ENCODE measurements at regions not wholly inside any gene's neighbourhood (a gene's known extent, or its start where the extent isn't known, plus 50 kb on each side); places are given as distances from the start of the nearest gene placed in this dataset.
"Not testable (repeated sequence)": the region's sequence is repeated elsewhere in the genome, so short reads cannot be mapped to it uniquely, and the experiment has no call there.

DNA sequence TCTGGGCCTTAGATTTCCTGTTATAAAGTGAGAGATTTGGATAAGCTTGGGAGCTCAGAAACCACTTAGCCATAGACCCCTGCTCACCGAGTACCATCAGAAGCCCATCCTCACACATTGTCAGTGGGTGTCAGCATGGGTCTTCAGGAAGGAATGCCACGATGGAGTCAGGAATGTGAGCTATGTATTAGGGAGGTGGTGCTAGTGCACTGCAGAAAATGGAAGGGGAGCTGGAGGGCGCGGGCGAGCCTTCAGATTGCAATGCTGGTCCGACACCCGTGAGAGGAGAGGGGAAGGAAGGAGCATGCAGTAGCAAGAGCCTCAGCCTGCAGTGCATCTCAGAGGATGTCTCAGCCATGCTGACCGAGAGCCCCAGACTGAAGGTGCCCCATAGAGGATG, 294.5 kb downstream of the FOXL1 start:
- DNase-seq, result no peak

DNA sequence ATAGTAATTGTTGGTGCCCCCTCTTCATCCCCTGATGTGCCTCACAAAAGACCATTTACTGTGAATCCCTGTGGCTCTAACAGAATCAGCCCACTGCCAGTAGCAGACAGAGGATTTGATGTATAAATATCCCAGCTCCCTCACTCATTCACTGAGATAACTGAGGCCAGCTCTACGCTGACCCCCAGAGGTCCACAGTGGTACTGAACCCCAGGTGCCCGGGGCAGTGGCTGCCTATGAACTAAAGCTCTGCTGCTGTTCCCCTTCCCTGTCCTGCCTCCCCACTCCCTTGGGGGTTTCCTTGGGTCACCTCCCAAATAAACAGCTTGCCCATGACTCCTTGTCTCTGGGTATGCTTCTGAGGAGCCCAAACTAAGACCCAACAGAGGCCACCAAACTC, 295.8 kb downstream of the FOXL1 start:
- peak in 1 of 5 donors; percentile 3 for DNase-seq

DNA sequence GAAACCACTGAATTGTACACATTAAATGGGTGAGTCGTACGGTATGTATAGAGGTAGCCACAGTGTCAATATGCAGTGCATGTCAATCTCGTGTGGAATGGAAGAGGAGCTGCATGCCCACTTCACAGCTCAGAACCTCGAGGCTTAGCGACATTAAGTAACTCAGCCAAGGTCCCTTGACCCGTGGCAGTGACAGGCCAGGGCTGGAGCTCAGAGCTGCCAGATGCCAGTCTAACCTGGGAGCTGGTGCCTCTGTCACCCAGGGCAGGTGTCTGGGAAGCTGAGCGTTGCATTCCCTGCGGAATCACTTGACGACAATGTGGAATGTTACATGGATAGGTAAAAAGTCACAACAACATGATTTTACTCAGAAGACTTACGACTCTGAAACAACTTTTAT, 298.1 kb downstream of the FOXL1 start:
- DNase-seq, result no peak

DNA sequence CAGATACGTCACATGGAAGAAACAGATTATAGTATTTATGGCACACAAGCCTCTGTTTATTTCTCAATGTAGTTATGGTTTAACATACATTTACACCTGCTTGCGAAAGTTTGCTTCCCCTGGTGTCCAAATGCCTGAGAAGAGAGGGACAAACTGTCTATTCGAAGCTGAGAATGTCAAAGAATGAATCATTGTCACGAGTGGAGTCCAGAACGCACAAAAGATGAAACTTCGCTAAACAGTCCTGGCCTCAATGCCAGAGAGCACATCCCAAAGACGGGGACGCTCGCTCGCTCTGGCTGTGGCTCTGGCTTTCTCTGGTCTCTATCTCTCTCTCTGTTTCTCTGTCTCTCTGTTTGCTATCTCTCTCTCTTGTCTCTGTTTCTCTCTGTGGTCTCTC, 298.8 kb downstream of the FOXL1 start:
- DNase-seq, result no peak

DNA sequence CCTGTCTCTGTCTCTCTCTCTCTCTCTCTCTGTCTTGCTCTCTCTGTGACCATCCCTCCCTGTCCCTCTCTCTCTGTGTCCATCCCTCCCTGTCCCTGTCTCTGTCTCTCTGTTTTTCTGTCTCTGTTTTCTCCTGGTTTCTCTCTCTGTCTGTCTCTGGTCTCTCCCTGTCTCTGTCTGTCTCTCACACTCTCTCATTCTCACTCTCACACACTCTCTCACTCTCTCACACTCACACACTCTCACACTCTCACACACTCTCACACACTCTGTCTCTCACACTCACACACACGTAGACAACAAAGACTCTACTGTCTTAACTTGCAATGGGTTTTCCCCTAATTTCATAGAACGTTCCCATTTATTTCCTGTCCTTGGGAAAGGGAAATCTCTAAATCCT, 299.5 kb downstream of the FOXL1 start:
- DNase-seq, result no peak

DNA sequence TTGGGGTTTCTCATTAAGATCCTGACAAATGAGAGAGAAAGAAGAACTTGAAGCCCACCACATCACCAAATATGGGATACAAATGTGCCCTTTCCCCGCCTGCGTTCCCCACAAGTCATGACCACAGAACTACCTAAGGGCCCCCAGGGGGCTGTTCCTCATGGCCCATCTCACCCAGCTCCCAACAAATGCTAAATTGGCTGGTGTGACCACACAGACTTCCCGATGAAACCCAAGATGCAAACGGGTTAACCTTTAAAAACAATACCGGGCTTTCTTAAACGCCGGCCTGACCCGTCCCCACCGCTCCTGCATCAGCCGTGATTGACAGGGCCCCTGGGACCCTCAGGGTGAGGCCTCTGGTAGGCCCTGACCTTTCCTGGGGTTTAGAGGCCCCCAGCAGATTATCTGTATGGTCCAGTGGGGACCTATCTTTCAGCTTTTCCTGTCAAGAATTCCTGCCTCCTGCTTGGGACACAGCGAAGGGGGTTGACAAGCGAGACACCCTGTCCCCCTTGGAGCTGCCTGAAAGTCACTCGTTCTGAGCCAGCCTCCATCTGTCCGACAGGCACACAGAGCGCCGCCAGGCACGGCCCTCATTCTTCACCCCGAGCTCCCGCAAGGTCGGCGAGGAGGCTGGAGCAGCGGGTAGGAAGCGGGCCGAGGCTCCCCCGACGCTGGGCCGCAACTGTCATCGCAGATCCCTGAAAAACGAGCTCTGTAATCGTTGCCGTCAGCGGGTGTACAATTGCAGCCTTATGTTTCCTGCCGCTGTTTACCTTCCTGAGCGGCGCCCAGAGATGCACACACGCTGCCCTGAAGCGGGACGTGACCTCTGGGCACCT, 300.1 kb downstream of the FOXL1 start:
- no peak for DNase-seq

DNA sequence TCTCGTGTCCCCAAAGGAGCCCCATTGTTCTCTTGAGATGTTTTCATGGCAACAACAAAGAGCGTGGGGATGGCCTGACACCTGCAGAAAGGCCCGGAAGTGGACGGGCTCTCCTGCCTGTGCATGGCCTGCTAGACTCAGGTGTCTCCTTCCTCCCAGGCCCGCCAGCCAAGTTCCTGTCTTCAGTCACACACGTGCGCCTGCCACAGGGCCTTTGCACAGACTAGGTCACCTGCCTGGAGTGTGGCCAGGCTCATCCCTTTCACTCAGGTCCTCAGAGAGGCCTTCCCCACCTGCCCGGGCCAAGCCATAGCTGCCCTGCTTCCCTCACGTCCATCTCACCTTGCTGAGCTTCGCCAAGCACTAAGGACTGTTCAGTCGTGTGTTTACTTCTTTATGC, 300.9 kb downstream of the FOXL1 start:
- no peak for DNase-seq

- DNase-seq, result no peak
Measured at GRCh38 chr16:86880316-86881117, 302.2 kb downstream of the FOXL1 start.

DNA sequence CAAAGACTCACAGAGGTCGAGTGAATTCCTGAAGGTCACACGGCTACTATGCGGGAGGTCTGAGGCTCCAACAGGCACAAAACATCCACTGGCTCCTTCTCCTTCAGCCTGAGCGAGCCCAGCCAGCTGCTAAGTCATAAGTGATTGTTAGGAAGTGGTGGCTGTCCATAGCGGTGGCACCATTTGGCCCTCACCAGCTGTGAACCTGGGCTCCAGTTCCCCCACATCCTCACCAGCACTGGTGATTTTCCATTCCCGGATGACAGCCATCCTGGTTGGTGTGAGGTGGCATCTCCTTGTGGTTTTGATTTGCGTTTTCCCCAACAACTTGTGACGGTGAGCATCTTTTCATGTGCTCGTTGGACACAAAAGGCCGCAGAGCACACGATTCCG, 302.8 kb downstream of the FOXL1 start:
- DNase-seq, result no peak

DNA sequence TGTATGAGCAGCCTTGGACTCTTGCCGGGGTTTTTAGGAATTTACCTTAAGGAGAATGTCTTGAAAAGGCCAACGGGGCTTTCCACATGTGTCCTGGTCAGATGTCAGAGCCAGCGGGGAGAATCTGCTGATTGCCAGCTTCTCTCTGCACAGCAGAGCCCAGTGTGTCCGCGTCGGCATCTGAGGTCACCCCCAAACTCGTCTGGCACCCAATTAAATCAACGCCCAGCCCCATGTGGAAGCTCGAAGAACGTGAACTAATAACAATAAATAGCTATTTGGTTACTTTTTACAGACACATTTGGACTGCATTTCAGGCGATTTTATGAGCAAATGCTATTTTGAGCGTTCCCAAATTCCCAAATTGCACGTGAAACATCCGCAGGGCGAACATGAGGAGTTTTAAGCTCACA, 303.5 kb downstream of the FOXL1 start:
- no peak for DNase-seq

- no peak for DNase-seq
Measured at GRCh38 chr16:86882586-86883280, 304.4 kb downstream of the FOXL1 start.

- DNase-seq, result no peak
Measured at GRCh38 chr16:86883583-86884389, 305.4 kb downstream of the FOXL1 start.

GRCh38 chr16:86884390-86884650, 306.0 kb downstream of the FOXL1 start:
- no peak for DNase-seq

GRCh38 chr16:86885139-86885538, 306.8 kb downstream of the FOXL1 start:
- DNase-seq, result no peak

DNA sequence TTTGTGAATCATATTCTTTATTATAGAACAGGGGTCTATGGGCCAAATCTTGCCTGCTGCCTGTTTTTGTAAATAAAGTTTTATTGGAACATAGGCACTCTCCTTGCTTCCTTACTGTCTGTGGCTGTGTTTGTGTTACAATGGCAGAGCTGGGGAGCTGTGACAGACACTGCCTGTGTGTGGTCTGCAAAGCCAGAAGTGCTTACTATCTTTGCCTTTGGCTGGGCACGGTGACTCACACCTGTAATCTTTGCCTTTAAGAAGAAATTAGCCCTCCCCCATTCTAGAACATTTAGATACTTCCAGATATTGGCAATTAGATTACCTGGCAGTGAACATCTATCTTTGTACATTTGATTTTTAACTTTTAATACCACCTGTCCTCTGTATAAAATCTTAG, 308.3 kb downstream of the FOXL1 start:
- DNase-seq, result no peak

DNA sequence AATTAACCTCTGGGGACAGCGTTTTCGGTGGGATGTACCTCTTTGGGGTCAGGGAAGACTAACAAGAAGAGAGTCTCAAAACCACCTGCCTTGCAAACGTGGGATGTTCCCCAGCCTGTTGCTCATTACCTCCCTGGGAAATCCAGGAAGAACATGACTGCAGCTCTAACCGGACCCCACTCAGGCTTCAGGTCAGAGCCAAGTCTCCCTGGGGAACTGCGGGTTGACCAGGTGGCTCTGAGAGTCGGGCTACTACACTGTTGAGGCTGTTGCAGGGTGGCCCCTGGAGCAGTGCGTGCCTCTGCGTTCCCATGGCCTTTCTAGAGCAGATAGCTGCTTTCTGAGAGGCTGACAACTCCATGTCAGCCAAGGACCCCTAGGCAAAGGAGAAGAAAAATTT, 309.1 kb downstream of the FOXL1 start:
- no peak for DNase-seq

DNA sequence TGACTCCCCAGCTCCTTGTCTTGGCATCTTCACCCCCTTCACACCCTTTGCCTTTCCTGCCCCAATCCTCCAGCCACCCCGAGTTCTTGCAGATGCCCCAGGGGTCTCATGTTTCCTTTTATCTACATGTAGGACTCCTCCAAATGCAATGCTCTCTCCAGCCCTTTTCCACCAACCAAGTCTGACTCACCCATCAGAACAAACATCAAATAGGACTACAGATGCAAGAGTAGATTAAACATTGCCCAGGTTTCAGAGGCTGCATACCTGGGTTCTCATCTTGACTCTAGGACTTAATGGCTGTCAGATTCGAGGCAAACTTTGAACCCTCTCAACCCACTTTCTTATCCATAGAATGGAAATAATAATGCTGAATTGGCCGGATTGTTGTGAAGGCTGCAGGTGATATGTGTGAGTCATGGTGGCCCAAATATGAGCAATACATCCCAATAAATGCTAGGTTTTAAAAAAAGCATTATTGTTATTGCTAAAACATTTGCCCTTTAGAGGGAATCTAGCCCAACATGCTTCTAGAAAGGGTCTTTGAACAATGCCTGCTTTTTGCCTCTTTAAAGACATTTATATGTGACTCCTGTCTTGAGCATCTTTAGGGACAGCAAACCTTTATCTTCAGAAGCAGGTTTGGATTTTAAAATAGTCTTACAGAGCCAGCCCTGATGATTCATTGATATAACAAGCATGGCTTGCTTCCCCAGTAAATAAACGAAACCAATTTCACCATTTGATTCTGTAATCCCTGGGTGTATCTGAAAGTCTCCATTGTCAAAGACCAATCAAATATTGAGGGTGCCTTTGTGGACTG, 310.1 kb downstream of the FOXL1 start:
- no peak for DNase-seq

DNA sequence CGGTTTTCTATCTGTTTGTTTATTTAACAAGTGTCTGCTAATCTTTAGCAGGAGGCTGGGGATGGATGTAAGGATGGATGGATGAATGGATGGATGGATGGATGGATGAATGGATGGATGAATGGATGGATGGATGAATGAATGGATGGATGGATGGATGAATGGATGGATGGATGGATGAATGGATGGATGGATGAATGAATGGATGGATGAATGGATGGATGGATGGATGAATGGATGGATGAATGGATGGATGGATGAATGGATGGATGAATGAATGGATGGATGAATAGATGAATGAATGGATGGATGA, 310.7 kb downstream of the FOXL1 start:
- DNase-seq, result not testable (repeated sequence)

DNA sequence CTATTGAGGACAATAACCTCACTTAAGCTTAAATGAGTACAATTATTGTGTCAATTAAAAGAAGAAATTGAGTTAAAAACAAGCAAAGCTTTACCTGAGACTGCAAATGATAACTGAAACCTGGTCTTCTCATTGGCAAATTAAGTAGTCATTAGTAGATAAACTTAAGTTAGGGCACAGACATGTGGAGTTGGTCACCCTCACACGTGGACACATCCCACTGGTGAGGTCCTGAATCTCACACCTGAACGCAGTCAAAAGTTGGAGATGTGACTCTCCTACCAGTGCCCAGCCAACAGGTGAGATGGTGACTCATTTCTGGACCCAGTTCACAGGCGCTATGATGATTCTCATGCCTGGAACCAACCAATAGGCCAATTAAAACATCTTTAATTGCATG, 311.6 kb downstream of the FOXL1 start:
- no peak for DNase-seq

DNA sequence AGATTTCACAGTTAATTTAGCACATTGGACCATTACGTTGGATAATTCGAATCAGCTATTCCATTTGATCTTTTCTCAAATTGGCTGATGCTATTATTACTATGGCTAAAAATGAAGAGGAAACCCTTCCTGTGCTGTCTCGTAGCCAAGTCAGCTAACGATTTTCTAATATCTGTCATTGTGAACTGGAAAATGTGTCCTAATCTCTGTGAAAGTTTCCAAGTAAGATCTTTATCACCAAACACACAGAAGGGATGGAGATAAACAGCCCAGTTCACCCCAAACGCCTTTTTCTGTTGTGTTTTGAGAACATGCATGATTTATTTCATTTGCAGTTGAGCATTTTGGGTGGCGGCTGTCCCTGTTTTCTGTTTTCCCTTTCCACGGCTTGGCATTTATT, 312.8 kb downstream of the FOXL1 start:
- no peak for DNase-seq

DNA sequence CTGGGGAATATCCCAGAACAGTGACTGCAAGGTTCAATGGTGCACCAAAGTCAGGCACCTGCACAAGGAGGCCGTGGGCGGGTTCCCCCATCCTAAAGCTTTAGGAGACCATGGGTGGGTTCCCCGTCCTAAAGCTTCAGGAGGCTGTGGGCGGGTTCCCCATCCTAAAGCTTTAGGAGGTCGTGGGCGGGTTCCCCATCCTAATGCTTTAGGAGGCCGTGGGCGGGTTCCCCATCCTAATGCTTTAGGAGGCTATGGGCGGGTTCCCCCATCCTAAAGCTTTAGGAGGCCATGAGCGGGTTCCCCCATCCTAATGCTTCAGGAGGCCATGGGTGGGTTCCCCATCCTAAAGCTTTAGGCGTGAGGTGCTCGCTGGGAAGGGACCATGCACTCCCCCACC, 313.3 kb downstream of the FOXL1 start:
- no peak for DNase-seq

GRCh38 chr16:86892509-86892908, 314.2 kb downstream of the FOXL1 start:
- DNase-seq, result no peak

Measured in T-helper 1 cell (primary cell).